ENCODE measurements at regions not wholly inside any gene's neighbourhood (a gene's known extent, or its start where the extent isn't known, plus 50 kb on each side); places are given as distances from the start of the nearest gene placed in this dataset.
"Not testable (repeated sequence)": the region's sequence is repeated elsewhere in the genome, so short reads cannot be mapped to it uniquely, and the experiment has no call there.

DNA sequence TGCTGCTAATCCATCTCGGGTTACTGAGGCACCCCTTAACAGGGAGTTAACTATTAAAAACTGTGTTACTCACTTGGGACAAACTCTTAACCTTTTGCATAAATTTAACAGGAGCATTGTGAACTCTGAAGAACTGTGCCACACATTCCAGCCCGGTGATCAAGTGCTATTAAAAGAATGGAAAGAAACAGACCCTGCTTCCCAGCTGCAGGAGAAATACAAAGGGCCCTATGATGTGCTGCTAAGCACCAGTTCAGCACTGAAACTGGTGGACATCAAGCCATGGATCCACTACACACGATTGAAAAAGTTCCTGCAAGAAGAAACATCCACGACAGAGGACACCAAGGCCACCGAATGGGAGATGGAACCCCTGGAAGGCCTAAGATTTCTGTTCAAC lies 114.7 kb upstream of the PLCL2 start:
- no peak for DNase-seq

DNA sequence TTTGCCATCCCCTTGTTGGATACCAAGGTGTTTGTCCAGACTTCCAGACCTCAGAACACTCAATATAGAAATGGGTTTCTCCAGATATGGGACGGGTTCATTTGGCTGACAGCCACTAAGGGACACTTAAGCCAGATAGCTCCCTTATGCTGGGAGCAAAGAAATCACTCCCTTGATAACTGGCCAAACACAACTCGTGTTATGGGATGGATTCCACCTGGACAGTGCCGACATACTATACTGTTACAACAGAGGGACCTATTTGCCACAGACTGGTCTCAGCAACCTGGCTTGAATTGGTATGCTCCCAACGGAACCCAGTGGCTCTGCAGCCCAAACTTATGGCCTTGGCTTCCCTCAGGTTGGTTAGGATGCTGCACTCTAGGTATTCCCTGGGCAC lies 114.0 kb upstream of the PLCL2 start:
- DNase-seq, result no peak

DNA sequence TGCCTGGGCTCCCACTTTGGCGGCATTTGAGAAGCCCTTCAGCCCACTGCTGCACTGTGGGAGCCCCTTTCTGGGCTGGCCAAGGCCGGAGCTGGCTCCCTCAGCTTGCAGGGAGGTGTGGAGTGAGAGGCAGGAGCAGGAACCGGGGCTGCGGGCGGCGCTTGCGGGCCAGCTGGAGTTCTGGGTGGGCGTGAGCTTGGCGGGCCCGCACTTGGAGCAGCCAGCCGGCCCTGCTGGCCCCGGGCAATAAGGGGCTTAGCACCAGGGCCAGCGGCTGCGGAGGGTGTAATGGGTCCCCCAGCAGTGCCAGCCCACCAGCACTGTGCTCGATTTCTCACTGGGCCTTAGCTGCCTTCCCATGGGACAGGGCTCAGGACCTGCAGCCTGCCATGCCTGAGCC lies 111.2 kb upstream of the PLCL2 start:
- DNase-seq, result not testable (repeated sequence)

DNA sequence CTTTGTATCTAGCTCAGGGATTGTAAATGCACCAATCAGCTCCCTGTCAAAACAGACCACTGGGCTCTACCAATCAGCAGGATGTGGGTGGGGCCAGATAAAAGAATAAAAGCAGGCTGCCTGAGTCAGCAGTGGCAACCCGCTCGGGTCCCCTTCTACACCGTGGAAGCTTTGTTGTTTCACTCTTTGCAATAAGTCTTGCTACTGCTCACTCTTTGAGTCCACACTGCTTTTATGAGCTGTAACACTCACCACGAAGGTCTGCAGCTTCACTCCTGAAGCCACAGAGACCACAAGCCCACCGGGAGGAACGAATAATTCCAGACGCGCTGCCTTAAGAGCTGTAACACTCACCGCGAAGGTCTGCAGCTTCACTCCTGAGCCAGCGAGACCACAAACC lies 110.2 kb upstream of the PLCL2 start:
- not testable (repeated sequence) for DNase-seq

DNA sequence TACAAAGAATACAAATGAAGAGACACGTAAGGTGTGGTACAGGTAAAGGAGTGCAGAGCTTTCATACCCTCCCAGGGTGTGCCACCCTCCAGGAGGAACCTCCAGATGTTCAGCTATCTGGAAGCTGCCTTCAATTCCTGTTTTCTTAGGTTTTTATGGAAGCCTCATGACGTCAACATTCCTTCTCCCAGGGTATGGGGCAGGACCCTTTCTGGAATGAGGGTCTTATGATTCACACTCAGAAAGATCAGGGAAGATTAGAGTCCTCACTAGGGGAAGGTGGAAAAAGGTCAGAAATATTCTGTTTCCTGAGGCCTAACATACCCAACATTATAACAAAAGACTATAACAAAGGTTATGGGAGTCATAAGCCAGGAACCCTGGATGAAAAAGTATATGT lies 99.8 kb upstream of the PLCL2 start:
- DNase-seq, result no peak

DNA sequence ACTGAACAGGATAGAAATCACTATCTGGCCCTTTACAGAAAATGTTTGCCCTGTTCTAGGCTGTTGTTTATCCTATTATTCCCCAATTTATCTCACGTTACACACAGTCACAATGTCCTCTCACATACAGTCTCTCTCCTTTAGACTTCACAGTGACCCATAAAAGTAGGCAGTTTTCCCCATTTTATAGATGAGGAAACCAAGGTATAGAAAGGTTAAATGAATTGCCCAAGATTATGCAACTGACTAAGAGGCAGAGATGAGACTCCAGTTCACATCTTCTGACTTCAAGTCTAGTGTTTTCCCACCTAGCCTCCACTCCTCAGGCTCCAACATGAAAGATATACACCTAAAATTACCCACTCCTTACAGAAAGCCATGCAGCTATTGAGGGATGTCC lies 99.3 kb upstream of the PLCL2 start:
- no peak for DNase-seq

DNA sequence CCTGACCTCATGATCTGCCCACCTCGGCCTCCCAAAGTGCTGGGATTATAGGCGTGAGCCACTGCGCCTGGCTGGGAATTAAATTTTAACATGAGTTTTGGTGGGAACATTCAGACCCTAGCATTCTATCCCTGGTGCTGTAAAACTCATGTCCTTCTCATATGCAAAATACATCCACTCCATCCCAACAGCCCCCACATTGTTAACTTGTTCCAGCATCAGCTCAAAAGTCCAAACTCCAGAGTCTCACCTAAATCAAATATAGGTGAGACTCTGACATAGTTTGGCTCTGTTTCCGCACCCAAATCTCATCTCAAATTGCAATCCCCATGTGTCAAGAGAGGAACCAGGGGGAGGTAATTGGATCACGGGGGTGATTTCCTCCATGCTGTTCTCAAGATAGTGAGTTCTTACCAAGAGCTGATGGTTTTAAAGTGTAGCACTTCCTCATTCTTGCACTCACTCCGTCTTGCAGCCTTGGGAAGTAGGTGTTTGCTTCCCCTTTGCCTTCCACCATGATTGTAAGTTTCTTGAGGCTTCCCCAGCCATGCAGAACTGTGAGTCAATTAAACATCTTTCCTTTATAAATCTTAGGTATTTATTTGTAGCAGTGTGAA lies 96.2 kb upstream of the PLCL2 start:
- no peak for DNase-seq

DNA sequence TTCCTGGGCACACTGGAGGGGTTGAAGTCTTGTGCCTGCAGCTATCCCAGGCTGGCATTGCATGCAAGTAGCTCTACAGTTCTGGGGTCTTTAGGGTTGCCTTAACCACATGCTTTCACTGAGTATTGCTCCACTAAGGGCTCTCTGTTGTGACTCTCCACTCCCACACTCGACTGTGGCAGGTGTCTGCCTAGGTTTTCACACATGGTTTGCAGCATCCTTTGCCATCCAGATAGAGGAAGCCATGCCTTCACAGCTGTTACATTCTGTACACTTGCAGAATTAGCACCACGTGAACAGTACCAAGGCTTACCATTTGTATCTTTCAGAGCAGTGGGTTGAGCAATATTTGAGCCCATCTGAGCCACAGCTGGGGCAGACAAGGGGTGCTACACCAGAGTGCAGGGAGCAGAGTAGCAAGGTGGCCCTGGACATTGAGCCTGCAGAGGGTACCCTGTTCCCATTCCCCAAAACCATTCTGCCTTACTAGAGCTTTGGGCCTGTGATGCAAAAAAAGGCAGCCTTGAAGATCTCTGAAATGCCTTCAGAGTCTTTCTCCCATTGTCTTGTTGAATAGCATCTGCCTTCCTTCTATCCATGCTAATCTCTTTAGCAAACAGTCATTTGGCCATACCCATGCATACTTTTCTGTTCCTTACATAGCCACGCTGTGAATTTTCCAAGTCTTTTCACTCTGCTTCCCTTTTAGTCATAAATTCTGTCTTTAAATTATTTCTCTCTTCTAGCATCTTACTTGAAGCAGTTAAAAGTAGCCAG lies 95.2 kb upstream of the PLCL2 start:
- DNase-seq, result no peak

DNA sequence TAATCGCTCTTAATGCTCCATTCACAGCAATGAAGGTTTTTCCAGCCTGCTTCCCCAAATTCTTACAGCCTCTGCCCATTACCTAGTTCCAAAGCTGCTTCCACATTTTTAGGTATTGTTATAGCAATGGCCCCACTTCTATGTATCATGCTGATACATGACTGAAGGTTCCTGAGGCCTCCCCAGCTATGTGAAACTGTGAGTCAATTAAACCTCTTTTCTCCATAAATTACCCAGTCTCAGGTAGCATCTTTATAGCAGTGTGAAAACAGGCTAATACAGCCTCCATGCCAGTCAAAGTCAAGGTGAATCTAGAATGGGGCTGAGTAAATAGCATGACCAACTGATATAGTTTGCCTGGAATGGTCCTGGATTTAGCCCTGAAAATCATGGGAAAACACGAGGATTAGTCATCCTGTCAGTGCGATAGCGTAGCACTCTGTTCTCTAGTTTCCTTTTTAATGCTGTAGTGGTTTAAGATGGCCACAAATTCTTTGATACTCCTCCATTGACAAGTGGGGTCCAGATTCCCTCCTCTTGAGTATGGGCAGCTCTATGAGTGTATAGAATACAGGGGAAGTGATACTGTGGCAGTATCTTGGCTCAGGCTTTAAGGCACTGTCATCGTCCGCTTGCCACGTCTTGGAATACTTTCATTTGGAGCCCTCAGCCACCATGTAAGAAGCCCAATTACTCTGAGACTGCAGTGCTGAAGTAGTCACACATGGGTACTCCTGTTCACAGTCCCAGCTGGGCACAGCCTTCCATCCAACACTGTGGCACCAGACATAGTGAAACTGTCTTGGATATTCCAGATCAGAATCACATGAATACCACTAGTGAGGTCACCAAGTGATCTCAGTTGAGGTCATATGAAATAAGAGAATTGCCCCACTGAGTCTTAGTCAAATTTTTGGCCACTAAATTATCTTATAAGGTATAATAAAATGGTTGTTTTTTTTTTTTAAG lies 94.0 kb upstream of the PLCL2 start:
- DNase-seq, result no peak

DNA sequence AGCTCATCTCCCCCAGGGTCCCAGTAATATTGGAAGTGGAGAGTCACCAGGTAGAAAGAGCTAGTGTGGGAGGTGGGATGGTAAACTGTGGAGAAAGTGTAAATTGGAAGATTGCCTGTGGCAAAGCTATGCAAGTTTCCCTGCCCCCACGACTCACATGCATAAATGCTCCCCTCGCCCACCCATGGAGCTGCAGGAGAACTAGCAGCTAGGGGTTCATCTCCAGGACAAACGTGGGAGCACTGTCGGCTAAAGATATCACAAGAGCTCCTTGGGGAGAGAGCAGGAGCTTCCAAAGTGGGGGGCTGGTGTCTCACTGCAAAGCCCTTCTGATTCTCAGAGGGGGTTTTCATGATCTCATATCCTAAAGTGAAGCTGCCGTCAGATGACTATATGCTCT lies 91.4 kb upstream of the PLCL2 start:
- no peak for DNase-seq

DNA sequence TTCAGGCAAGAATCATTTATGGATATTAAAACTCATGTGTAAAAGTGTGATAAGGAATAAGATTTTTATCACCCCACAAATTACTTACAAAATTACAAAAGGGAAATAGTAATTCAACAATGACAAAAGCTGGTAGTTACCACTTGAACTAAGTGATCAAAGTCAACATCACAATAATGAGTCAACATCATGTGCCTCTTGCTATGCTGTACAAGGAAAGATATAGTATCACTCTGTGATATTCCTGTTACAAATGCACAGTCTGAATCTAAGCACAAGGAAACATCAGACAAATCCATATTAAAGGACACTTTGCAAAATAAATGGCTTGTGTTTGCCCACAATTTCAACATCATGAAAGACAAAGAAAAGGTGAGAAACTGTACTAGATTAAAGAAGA lies 90.5 kb upstream of the PLCL2 start:
- no peak for DNase-seq

DNA sequence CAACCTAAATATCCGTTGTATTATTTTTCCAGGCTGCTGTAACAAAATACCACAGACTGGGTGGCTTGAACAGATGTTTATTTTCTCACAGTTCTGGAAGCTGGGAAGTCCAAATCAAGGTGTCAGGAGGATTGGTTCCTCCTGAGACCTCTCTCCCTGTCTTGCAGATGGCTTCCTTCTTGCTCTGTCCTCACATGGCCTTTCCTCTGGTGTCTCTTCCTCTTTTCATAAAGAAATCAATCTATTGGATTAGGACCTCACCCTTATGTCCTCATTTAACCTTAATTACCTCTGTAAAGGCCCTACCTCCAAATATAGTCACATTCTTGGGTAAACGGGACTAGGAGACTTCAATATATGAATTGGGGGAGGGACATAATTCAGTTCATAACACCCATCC lies 89.2 kb upstream of the PLCL2 start:
- DNase-seq, result no peak

DNA sequence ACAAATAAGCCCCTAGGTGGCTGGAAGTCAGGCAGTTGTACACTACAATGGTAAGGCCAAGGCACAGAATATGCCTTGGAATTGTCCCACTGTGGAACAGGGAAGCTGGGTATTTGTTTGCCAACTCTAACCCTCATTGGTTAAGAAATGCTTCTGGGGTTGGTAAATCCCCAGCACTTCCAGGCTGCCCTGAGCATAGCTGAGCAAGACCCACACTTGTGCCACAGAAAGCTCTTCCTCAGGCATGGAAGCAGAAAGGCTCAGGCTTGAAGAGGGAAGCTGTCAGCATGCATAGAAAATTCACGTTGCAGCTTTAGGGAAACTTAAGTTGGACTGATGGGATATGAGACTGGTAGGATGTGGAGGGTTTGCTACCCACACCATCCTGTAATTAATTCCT lies 86.9 kb upstream of the PLCL2 start:
- DNase-seq, result no peak

DNA sequence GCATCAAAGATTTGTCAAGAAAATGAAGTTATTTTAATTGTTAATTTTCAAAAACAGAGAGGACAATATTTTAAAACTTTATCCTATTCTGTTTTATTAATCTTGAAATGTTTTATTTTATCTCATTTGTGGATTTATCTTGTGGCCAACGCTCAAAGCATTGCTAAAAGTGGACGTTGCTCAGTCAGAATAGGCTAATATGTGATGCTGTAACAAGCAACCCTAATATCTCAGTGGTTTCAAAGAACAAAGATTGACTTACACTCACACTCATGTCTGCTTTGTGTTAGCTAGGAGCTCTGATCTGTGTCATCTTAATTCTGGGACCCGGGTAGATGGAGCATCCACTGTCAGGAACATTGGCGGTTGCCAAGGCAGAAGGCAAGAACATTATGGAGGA lies 86.0 kb upstream of the PLCL2 start:
- no peak for DNase-seq

DNA sequence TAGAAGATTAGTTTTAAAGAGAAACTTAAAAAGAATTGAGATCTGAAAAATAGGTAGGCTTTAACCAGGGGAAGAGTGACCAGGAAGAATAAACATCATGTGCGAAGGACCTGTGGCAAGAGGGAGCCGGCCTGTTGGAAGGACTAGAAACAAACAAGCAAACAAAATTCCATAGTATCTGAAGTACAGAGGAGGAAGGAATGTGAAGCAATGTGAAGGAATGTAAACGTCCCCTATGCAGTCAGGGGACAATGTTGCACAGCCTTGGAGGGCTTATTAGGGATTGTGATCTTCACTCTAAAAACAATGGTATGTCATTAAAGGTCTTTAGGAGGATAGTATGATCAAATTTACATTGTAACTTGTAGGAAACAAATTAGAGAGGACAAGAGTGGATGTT lies 84.4 kb upstream of the PLCL2 start:
- no peak for DNase-seq

DNA sequence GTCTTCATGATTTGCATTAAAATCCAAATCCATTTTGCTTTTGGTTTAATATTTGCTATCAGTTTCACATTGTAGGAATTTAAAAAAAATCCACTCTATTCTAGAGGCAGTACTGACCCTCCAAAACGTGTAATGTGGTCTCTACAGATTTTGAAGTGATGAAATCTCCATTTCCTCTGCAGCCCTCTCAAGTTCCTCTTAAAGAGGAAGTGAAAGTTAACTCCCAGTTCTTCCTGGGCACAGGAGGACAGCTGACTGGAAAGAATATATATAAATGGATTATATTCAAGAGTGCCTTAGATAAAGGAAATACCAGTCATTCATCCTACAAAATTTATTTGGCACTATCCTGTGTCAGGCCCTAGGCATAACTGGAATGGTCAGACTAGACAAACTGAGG lies 83.5 kb upstream of the PLCL2 start:
- DNase-seq, result no peak

DNA sequence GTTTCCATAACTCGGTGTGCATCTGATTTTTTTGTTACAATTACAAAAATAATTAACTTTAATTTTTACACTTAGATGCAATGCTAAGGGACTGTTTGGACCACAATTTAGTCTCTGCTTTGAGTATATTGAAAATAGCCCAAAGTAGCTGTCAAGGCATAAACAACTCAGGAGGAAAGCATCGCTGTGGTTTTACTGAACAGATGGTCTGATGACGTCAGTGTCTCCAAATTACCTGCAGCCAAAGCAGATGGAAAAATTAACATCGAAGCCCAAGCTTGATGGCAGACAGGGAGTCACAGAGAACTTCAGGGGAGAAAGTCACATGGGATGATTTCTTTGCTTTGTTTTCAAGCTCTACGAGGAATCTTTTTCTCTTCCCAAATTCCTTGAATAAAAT lies 83.1 kb upstream of the PLCL2 start:
- peak; percentile 15 to 55 for DNase-seq

DNA sequence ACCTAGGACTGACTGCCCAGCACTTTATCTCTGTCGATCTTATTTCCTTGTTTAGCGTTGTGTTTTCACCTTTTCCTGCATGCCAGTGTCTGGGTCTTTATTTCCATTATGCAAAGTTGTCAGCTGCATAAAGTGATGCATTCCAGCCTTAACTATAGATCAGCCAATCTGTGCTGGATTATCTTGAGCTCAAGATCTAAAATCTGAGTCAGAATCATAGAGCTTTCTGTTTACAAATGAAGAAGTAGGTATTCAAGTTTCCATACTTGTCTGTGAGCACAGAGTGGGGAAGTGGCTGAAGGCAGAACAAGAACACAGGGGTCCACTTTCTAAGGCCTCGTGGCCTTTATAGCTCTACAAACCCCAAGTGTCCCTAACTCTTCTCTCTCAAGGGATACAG lies 82.4 kb upstream of the PLCL2 start:
- DNase-seq, result no peak

DNA sequence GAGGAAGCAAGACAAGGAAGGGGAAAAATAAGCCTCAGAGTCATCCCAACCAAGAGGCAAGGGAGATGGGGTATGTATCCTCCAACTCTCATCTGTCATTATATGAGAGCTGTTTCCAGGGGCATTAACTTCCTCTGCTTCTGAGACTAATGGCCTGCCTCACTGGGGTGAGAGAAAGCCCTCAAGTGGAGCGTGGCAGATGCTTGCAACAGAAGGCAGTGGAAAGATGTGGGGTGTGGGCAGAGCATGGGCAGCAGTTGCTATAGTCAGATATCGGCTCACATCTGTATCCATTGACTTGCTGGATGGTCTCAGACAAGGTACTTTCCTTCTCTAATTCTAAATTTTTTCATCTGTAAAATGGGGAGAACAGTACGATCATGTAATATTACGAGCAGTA lies 81.7 kb upstream of the PLCL2 start:
- no peak for DNase-seq

DNA sequence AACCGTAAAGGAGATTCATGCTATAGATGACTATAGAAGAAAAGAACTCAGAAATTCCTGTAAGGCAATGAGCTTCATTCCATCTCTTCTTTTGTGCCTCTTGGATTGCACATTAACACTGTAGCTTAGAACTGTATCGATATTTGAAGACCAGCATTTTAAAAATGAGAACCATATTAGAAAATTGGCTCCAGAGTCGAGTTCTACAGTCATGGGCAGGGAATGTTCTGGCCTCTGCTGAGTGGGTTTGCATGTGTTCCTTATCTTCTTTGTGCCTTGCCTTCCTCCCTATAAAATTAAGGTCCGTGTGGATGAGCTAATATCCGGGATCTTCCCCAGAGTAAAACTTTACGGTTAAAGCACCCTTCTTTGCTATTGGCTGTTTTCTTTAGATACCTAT lies 77.4 kb upstream of the PLCL2 start:
- DNase-seq, result no peak

DNA sequence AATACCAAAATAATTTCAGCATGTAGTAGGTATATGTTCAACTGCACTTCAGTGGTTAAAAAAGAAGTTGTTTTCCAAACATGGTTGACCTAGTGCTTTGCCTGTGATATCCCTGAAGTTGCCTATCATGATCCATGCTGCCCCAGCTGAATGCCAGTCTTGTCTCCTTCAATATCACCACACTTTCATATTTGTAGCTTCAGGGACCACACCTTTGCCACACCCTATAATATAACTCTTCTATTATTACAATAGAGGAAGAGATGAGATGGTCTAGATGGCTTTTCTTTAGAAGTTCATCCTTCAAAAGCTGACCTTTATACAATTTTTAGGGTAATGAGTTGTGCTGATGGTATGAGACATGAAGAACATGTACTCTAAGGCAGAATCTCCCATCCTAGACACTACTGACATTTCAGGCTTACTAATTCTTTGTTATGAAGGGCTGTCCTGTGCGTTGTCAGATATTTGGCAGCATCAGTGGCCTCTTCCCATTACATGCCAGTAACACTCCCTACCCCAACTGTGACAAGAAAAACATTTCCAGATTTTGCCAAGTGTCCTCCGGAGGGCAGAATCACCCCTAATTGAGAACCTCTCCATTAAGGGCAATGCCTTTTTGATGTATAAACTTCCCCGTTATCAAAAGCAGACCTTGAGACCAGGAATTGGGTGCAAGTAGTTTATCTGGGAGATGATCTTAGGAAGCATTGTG lies 76.2 kb upstream of the PLCL2 start:
- no peak for DNase-seq

DNA sequence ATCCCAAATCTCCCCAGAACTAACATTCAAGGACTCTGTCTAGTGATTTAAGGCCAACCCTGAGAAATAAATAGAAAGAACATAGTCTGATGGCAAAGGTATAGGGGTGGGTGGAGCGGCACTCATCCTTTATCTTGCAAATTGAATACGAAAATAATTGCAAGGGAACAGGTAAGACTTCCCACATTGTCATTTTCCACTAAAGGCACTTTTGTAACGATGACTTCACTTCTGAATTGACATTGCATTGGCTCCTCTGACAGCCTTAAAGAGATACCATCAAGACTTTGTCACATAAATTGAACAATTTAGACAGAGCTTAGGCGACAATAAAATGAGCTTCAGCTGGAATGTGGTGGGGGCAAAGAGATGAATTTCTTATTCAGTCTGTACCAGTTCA lies 75.3 kb upstream of the PLCL2 start:
- no peak for DNase-seq

DNA sequence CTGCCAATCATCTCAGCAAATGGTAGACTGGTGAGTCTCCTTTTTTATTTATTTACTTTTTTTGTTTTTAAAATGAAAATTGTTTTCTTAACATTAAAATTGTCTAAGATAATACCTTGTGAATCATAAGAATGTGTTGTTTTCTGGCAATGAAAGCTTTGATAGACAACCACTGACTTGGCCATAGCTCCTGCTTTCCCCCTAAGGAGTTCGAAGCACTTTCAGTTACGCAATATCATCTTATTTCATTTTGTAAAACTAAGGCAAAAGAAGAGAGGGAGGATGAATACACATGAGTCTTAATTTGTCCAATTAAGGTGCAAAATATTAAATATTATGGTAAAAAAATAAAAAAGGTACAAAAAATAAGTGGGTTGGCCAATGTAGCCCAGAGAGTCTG lies 74.8 kb upstream of the PLCL2 start:
- DNase-seq, result no peak
